Endothelial cell of umbilical vein (primary cell): ENCODE measurements at regions not wholly inside any gene's neighbourhood (a gene's known extent, or its start where the extent isn't known, plus 50 kb on each side); places are given as distances from the start of the nearest gene placed in this dataset.

ENCODE experiments used
- EZH2 ChIP-seq: IDR thresholded peaks from 2 replicates; pipeline ENCODE4 v1.6.1; 2012; ENCODE audit warnings: borderline replicate concordance, low read depth, mild to moderate bottlenecking, moderate library complexity, low read length, inconsistent platforms; ENCODE audit not compliant: severe bottlenecking
- JUN ChIP-seq: IDR thresholded peaks from 2 replicates; pipeline ENCODE4 v1.6.1; 2011; ENCODE audit warnings: borderline replicate concordance, low read depth; ENCODE audit not compliant: insufficient read length, insufficient read depth
- MYC ChIP-seq: IDR thresholded peaks from one replicate; pipeline ENCODE4 v1.6.1; 2011; ENCODE audit warnings: mild to moderate bottlenecking, low read depth, low read length
- POLR2A ChIP-seq: IDR thresholded peaks from 2 replicates; pipeline ENCODE4 v1.6.1; 2012; ENCODE audit warnings: low read depth, mild to moderate bottlenecking, control low read depth, low read length
- POLR2AphosphoS5 ChIP-seq: IDR thresholded peaks from 2 replicates; pipeline ENCODE4 v1.6.1; 2012; ENCODE audit warnings: low read depth, mild to moderate bottlenecking, control low read depth, low read length, moderate library complexity; ENCODE audit not compliant: insufficient read depth
- TF ChIP-seq, protein P1 (sequence below), 2 donors: IDR thresholded peaks; 1 replicate in 1 of 2; 2 replicates in 1 of 2; pipeline ENCODE4 v1.5.1; 2011; ENCODE audit warnings: low read length in 2 of 2, mild to moderate bottlenecking in 2 of 2, moderate library complexity in 2 of 2, control low read depth in 1 of 2, inconsistent platforms in 1 of 2, low read depth in 1 of 2; ENCODE audit not compliant: insufficient read depth in 1 of 2; ENCODE audit errors: extremely low read depth in 1 of 2
- TF ChIP-seq, protein P2 (sequence below): IDR thresholded peaks from 2 replicates; pipeline ENCODE4 v1.6.1; 2011; ENCODE audit not compliant: insufficient read depth, insufficient read length

DNA sequence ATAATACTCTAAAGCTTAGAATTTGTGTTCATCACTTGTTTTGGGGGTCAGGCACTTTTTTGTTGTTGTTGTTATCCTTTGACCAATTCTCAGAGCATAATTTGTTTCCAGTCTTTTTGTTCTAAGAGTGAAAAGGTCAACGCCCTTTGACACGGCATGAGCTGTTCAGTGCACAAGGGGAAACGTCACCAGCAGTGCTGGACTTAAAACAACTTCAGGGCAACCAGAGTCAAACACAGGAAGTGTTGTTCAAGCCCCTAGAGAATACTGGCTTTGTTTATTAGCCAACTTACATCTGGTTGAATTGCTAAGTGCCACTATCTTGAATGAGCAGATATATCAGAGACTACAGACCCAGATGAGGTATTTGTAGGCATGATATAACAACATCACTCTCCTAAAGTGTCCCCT lies 368.9 kb downstream of the TMEM161B start:
- no peak for TF ChIP-seq EZH2
- TF ChIP-seq POLR2A, result no peak
- TF ChIP-seq, protein P1, sequence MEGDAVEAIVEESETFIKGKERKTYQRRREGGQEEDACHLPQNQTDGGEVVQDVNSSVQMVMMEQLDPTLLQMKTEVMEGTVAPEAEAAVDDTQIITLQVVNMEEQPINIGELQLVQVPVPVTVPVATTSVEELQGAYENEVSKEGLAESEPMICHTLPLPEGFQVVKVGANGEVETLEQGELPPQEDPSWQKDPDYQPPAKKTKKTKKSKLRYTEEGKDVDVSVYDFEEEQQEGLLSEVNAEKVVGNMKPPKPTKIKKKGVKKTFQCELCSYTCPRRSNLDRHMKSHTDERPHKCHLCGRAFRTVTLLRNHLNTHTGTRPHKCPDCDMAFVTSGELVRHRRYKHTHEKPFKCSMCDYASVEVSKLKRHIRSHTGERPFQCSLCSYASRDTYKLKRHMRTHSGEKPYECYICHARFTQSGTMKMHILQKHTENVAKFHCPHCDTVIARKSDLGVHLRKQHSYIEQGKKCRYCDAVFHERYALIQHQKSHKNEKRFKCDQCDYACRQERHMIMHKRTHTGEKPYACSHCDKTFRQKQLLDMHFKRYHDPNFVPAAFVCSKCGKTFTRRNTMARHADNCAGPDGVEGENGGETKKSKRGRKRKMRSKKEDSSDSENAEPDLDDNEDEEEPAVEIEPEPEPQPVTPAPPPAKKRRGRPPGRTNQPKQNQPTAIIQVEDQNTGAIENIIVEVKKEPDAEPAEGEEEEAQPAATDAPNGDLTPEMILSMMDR (IDR thresholded peaks at IDR 0.05; ENCODE audit: extremely low read depth in 1 of 2, insufficient read depth in 1 of 2, low read depth in 1 of 2, low read length in 2 of 2), result no peak
- TF ChIP-seq, protein P2, sequence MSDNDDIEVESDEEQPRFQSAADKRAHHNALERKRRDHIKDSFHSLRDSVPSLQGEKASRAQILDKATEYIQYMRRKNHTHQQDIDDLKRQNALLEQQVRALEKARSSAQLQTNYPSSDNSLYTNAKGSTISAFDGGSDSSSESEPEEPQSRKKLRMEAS, result no peak
- TF ChIP-seq MYC, result no peak
- no peak for TF ChIP-seq JUN
- TF ChIP-seq POLR2AphosphoS5, result no peak
